ENCODE measurements at regions not wholly inside any gene's neighbourhood (a gene's known extent, or its start where the extent isn't known, plus 50 kb on each side); places are given as distances from the start of the nearest gene placed in this dataset.

GRCh38 chr9:129497813-129498450 is 123.0 kb downstream of the C9orf50 start:
- H3K4me2 ChIP-seq (ENCODE audit: low read length) = no peak overlapping the region
- H3K27ac ChIP-seq (ENCODE audit: low read depth, low read length) = no peak overlapping the region
- H3K4me3 ChIP-seq (ENCODE audit: low read length) = no peak overlapping the region
- TF ChIP-seq CTCF (IDR thresholded peaks at IDR 0.05; ENCODE audit: low read depth, low read length, poor library complexity, severe bottlenecking) (no peak), EZH2phosphoT487 (IDR thresholded peaks at IDR 0.05; ENCODE audit: borderline replicate concordance, low read length) (no peak)
- H3F3A ChIP-seq (ENCODE audit: control insufficient read depth, insufficient read depth) = no peaks in the 10 kb centered on the region
- no peaks in the 10 kb centered on the region for H4K20me1 ChIP-seq (ENCODE audit: control insufficient read depth, insufficient read depth, low read depth, low read length)
- peaks cover 9% of the 10 kb centered on the region for H3K27me3 ChIP-seq (ENCODE audit: control insufficient read depth, low read length)
- no peaks in the 10 kb centered on the region for H3K9me3 ChIP-seq (ENCODE audit: control insufficient read depth, insufficient read depth, low read length)
- H3K4me1 ChIP-seq (ENCODE audit: control insufficient read depth, low read length) = no peaks in the 10 kb centered on the region
- no peaks in the 10 kb centered on the region for H3K79me2 ChIP-seq (ENCODE audit: control insufficient read depth, low read length)
- H3K9me2 ChIP-seq (replicated peaks; ENCODE audit: control insufficient read depth, low read length) = no peaks in the 10 kb centered on the region
- no peaks in the 10 kb centered on the region for H3K36me3 ChIP-seq (ENCODE audit: control insufficient read depth, low read length)

- H3K27ac ChIP-seq (ENCODE audit: low read depth, low read length) = no peak overlapping the region
- no peaks in the 10 kb centered on the region for H4K20me1 ChIP-seq (ENCODE audit: control insufficient read depth, insufficient read depth, low read depth, low read length)
- no peaks in the 10 kb centered on the region for H3F3A ChIP-seq (ENCODE audit: control insufficient read depth, insufficient read depth)
- no peaks in the 10 kb centered on the region for H3K9me3 ChIP-seq (ENCODE audit: control insufficient read depth, insufficient read depth, low read length)
- no peaks in the 10 kb centered on the region for H3K4me1 ChIP-seq (ENCODE audit: control insufficient read depth, low read length)
- no peak for TF ChIP-seq EZH2phosphoT487 (IDR thresholded peaks at IDR 0.05; ENCODE audit: borderline replicate concordance, low read length)
- TF ChIP-seq CTCF (IDR thresholded peaks at IDR 0.05; ENCODE audit: low read depth, low read length, poor library complexity, severe bottlenecking) = no peak
- H3K27me3 ChIP-seq (ENCODE audit: control insufficient read depth, low read length) = peaks cover 9% of the 10 kb centered on the region
- no peaks in the 10 kb centered on the region for H3K79me2 ChIP-seq (ENCODE audit: control insufficient read depth, low read length)
- H3K4me3 ChIP-seq (ENCODE audit: low read length) = no peak overlapping the region
- H3K4me2 ChIP-seq (ENCODE audit: low read length) = peak overlapping the region; percentile 22; the same call in 1 of the 2 replicates
- no peaks in the 10 kb centered on the region for H3K9me2 ChIP-seq (replicated peaks; ENCODE audit: control insufficient read depth, low read length)
- H3K36me3 ChIP-seq (ENCODE audit: control insufficient read depth, low read length) = no peaks in the 10 kb centered on the region
Observed at GRCh38 chr9:129497005-129497812, 123.7 kb downstream of the C9orf50 start.

GRCh38 chr9:129496473-129497004 is 124.4 kb downstream of the C9orf50 start:
- TF ChIP-seq EZH2phosphoT487 (IDR thresholded peaks at IDR 0.05; ENCODE audit: borderline replicate concordance, low read length) (0 out of 2 replicates have a peak, but pooled peaks have one; percentile 36), CTCF (IDR thresholded peaks at IDR 0.05; ENCODE audit: low read depth, low read length, poor library complexity, severe bottlenecking) (no peak)

More at GRCh38 chr9:129496473-129497004, 124.4 kb downstream of the C9orf50 start:
- peaks cover 10% of the 10 kb centered on the region for H3K27me3 ChIP-seq (ENCODE audit: control insufficient read depth, low read length)
- no peaks in the 10 kb centered on the region for H3K9me2 ChIP-seq (replicated peaks; ENCODE audit: control insufficient read depth, low read length)
- H3K4me2 ChIP-seq (ENCODE audit: low read length) = peak overlapping the region; percentile 22; the same call in 1 of the 2 replicates
- H3K4me1 ChIP-seq (ENCODE audit: control insufficient read depth, low read length) = no peaks in the 10 kb centered on the region
- no peaks in the 10 kb centered on the region for H3F3A ChIP-seq (ENCODE audit: control insufficient read depth, insufficient read depth)
- H3K4me3 ChIP-seq (ENCODE audit: low read length) = no peak overlapping the region
- no peak overlapping the region for H3K27ac ChIP-seq (ENCODE audit: low read depth, low read length)
- H3K9me3 ChIP-seq (ENCODE audit: control insufficient read depth, insufficient read depth, low read length) = no peaks in the 10 kb centered on the region
- no peaks in the 10 kb centered on the region for H3K36me3 ChIP-seq (ENCODE audit: control insufficient read depth, low read length)
- H3K79me2 ChIP-seq (ENCODE audit: control insufficient read depth, low read length) = no peaks in the 10 kb centered on the region
- no peaks in the 10 kb centered on the region for H4K20me1 ChIP-seq (ENCODE audit: control insufficient read depth, insufficient read depth, low read depth, low read length)

Data from DOHH2 (cell line).